Transverse colon (tissue), 4 donors: ENCODE measurements at regions not wholly inside any gene's neighbourhood (a gene's known extent, or its start where the extent isn't known, plus 50 kb on each side); places are given as distances from the start of the nearest gene placed in this dataset.

ENCODE experiments used
- POLR2AphosphoS5 ChIP-seq, 3 donors: sonication (generic); formaldehyde crosslinking; IDR thresholded peaks; one replicate each; pipeline ENCODE4 v1.6.1; 2016; ENCODE audit warnings: antibody characterized with exemption in 3 of 3
- TF ChIP-seq, protein P1 (sequence below), 5 experiments: fragments of 200-600 bp in 3 of 5; fragments of 450-650 bp in 2 of 5; sonication (generic) in 3 of 5; IDR thresholded peaks; 1 replicate in 2 of 5; 2 replicates in 3 of 5; pipeline ENCODE4 v1.5.1; 2016 to 2017; ENCODE audit warnings: antibody characterized with exemption in 5 of 5, inconsistent platforms in 3 of 5, mild to moderate bottlenecking in 2 of 5, moderate library complexity in 1 of 5

DNA sequence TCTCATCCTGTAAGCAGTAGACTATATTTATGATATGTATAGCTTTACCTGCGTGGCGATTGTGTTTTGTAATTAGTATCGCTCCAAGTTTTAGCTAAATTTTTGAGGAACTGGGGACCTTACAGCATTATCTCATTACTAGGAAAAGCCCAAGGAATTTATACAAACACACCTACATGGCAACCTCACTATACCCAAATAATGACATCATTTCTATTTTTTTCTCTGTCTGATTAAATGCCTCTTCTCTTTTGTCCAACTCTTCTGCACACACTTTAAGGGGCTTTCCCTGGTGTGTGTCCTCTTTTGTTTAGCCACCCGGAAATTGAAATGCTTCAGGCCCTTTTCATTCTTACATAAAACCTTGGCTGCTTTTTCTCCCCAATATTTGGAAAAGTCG is 82.9 kb upstream of the EXOC2 start:
- no peak for TF ChIP-seq POLR2AphosphoS5 (IDR thresholded peaks at IDR 0.05)
- TF ChIP-seq, protein P1, sequence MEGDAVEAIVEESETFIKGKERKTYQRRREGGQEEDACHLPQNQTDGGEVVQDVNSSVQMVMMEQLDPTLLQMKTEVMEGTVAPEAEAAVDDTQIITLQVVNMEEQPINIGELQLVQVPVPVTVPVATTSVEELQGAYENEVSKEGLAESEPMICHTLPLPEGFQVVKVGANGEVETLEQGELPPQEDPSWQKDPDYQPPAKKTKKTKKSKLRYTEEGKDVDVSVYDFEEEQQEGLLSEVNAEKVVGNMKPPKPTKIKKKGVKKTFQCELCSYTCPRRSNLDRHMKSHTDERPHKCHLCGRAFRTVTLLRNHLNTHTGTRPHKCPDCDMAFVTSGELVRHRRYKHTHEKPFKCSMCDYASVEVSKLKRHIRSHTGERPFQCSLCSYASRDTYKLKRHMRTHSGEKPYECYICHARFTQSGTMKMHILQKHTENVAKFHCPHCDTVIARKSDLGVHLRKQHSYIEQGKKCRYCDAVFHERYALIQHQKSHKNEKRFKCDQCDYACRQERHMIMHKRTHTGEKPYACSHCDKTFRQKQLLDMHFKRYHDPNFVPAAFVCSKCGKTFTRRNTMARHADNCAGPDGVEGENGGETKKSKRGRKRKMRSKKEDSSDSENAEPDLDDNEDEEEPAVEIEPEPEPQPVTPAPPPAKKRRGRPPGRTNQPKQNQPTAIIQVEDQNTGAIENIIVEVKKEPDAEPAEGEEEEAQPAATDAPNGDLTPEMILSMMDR (IDR thresholded peaks at IDR 0.05) = no peak
